HG03432 (cell line): ENCODE measurements at regions not wholly inside any gene's neighbourhood (a gene's known extent, or its start where the extent isn't known, plus 50 kb on each side); places are given as distances from the start of the nearest gene placed in this dataset.

ENCODE experiments used
- ATAC-seq: cut with Tn5 transposase; IDR thresholded peaks from one replicate; pipeline ENCODE4 v1.9.1; 2021; ENCODE audit warnings: mild to moderate bottlenecking, moderate library complexity; ENCODE audit not compliant: unreplicated experiment

- peak; percentile 62 for ATAC-seq
Measured at GRCh38 chr3:43892526-43892925, 201.8 kb downstream of the ABHD5 start.

- ATAC-seq: no peak
Measured at GRCh38 chr3:43893727-43894126, 203.0 kb downstream of the ABHD5 start.

- ATAC-seq: peak; percentile 50
Measured at GRCh38 chr3:43894176-43895049, 203.7 kb downstream of the ABHD5 start.

GRCh38 chr3:43895573-43895972 is 204.8 kb downstream of the ABHD5 start:
- no peak for ATAC-seq

GRCh38 chr3:43902415-43902814 is 211.7 kb downstream of the ABHD5 start:
- no peak for ATAC-seq

- ATAC-seq: no peak
Measured at GRCh38 chr3:43905157-43905556, 214.4 kb downstream of the ABHD5 start.

- ATAC-seq: peak; percentile 49
Measured at GRCh38 chr3:43906849-43907507, 216.2 kb downstream of the ABHD5 start.

GRCh38 chr3:43907508-43907858 is 216.7 kb downstream of the ABHD5 start:
- peak; percentile 92 for ATAC-seq

GRCh38 chr3:43908456-43908855 is 217.7 kb downstream of the ABHD5 start:
- no peak for ATAC-seq

GRCh38 chr3:43909149-43909548 is 218.4 kb downstream of the ABHD5 start:
- no peak for ATAC-seq

- no peak for ATAC-seq
Measured at GRCh38 chr3:43910750-43911149, 220.0 kb downstream of the ABHD5 start.

- ATAC-seq: no peak
Measured at GRCh38 chr3:43913036-43913948, 222.6 kb downstream of the ABHD5 start.

GRCh38 chr3:43914269-43914668 is 223.5 kb downstream of the ABHD5 start:
- ATAC-seq: no peak

GRCh38 chr3:43915546-43915945 is 224.8 kb downstream of the ABHD5 start:
- ATAC-seq: no peak

GRCh38 chr3:43917361-43917760 is 226.6 kb downstream of the ABHD5 start:
- no peak for ATAC-seq

GRCh38 chr3:43919029-43919428 is 228.3 kb downstream of the ABHD5 start:
- no peak for ATAC-seq

- no peak for ATAC-seq
Measured at GRCh38 chr3:43921056-43921648, 230.4 kb downstream of the ABHD5 start.

- ATAC-seq: no peak
Measured at GRCh38 chr3:43922374-43922773, 231.6 kb downstream of the ABHD5 start.

- ATAC-seq: no peak
Measured at GRCh38 chr3:43923104-43923882, 232.6 kb downstream of the ABHD5 start.

- no peak for ATAC-seq
Measured at GRCh38 chr3:43926055-43926454, 235.3 kb downstream of the ABHD5 start.
